ENCODE measurements at regions not wholly inside any gene's neighbourhood (a gene's known extent, or its start where the extent isn't known, plus 50 kb on each side); places are given as distances from the start of the nearest gene placed in this dataset.

GRCh38 chr9:16198996-16199395, 646.2 kb downstream of the CCDC171 start:
- H3K79me2 ChIP-seq (ENCODE audit: insufficient read depth, low read length): no peaks in the 10 kb centered on the region
- H3K4me2 ChIP-seq (ENCODE audit: insufficient read depth, low read length): no peak overlapping the region
- no peak for DNase-seq (ENCODE audit: insufficient read length, low spot score, missing footprints)
- H3K4me3 ChIP-seq (ENCODE audit: insufficient read depth, low read length): no peak overlapping the region
- no peak overlapping the region for H2AFZ ChIP-seq (ENCODE audit: low read length)
- no peaks in the 10 kb centered on the region for H4K20me1 ChIP-seq (ENCODE audit: insufficient read depth, low read length)
- peaks cover 31% of the 10 kb centered on the region for H3K4me1 ChIP-seq (ENCODE audit: insufficient read depth, low read length)
- H3K9me3 ChIP-seq (ENCODE audit: low read depth, low read length): no peaks in the 10 kb centered on the region
- no peaks in the 10 kb centered on the region for H3K27me3 ChIP-seq (ENCODE audit: insufficient read depth, low read length)
- no peak overlapping the region for H3K27ac ChIP-seq (ENCODE audit: low read depth, low read length)
- no peak for TF ChIP-seq CTCF (IDR thresholded peaks at IDR 0.05; ENCODE audit: extremely low read depth, low read depth, low read length)
- no peaks in the 10 kb centered on the region for H3K36me3 ChIP-seq (ENCODE audit: insufficient read depth, low read length)

GRCh38 chr9:16202221-16202620, 649.4 kb downstream of the CCDC171 start:
- peaks cover 32% of the 10 kb centered on the region for H3K4me1 ChIP-seq (ENCODE audit: insufficient read depth, low read length)
- no peak for DNase-seq (ENCODE audit: insufficient read length, low spot score, missing footprints)
- H3K4me2 ChIP-seq (ENCODE audit: insufficient read depth, low read length): no peak overlapping the region
- no peaks in the 10 kb centered on the region for H4K20me1 ChIP-seq (ENCODE audit: insufficient read depth, low read length)
- H2AFZ ChIP-seq (ENCODE audit: low read length): peak overlapping the region; percentile 12
- H3K27me3 ChIP-seq (ENCODE audit: insufficient read depth, low read length): no peaks in the 10 kb centered on the region
- H3K27ac ChIP-seq (ENCODE audit: low read depth, low read length): no peak overlapping the region
- no peak for TF ChIP-seq CTCF (IDR thresholded peaks at IDR 0.05; ENCODE audit: extremely low read depth, low read depth, low read length)
- no peak overlapping the region for H3K4me3 ChIP-seq (ENCODE audit: insufficient read depth, low read length)
- no peaks in the 10 kb centered on the region for H3K79me2 ChIP-seq (ENCODE audit: insufficient read depth, low read length)
- H3K9me3 ChIP-seq (ENCODE audit: low read depth, low read length): no peaks in the 10 kb centered on the region
- H3K36me3 ChIP-seq (ENCODE audit: insufficient read depth, low read length): no peaks in the 10 kb centered on the region

- Histone ChIP-seq H3K27me3 (ENCODE audit: insufficient read depth, low read length) (no peaks in the 10 kb centered on the region), H4K20me1 (ENCODE audit: insufficient read depth, low read length) (no peaks in the 10 kb centered on the region), H3K4me3 (ENCODE audit: insufficient read depth, low read length) (no peak overlapping the region), H3K4me2 (ENCODE audit: insufficient read depth, low read length) (peak overlapping the region; percentile 64), H3K27ac (ENCODE audit: low read depth, low read length) (peak overlapping the region; percentile 63), H2AFZ (ENCODE audit: low read length) (peak overlapping the region; percentile 8), H3K9me3 (ENCODE audit: low read depth, low read length) (no peaks in the 10 kb centered on the region), H3K79me2 (ENCODE audit: insufficient read depth, low read length) (no peaks in the 10 kb centered on the region), H3K36me3 (ENCODE audit: insufficient read depth, low read length) (no peaks in the 10 kb centered on the region), H3K4me1 (ENCODE audit: insufficient read depth, low read length) (peaks cover 24% of the 10 kb centered on the region)
- TF ChIP-seq CTCF (IDR thresholded peaks at IDR 0.05; ENCODE audit: extremely low read depth, low read depth, low read length): no peak
- DNase-seq (ENCODE audit: insufficient read length, low spot score, missing footprints): no peak
Measured at GRCh38 chr9:16202914-16203728, 650.3 kb downstream of the CCDC171 start.

- Histone ChIP-seq H3K79me2 (ENCODE audit: insufficient read depth, low read length) (no peaks in the 10 kb centered on the region), H3K4me3 (ENCODE audit: insufficient read depth, low read length) (no peak overlapping the region), H3K9me3 (ENCODE audit: low read depth, low read length) (no peaks in the 10 kb centered on the region), H3K4me2 (ENCODE audit: insufficient read depth, low read length) (peak overlapping the region; percentile 64), H3K27ac (ENCODE audit: low read depth, low read length) (peak overlapping the region; percentile 63), H3K4me1 (ENCODE audit: insufficient read depth, low read length) (peaks cover 24% of the 10 kb centered on the region), H3K36me3 (ENCODE audit: insufficient read depth, low read length) (no peaks in the 10 kb centered on the region), H4K20me1 (ENCODE audit: insufficient read depth, low read length) (no peaks in the 10 kb centered on the region), H3K27me3 (ENCODE audit: insufficient read depth, low read length) (no peaks in the 10 kb centered on the region), H2AFZ (ENCODE audit: low read length) (peak overlapping the region; percentile 8)
- no peak for DNase-seq (ENCODE audit: insufficient read length, low spot score, missing footprints)
- no peak for TF ChIP-seq CTCF (IDR thresholded peaks at IDR 0.05; ENCODE audit: extremely low read depth, low read depth, low read length)
Measured at GRCh38 chr9:16203729-16204573, 651.1 kb downstream of the CCDC171 start.

Data from osteoblast (primary cell).